ENCODE measurements at regions not wholly inside any gene's neighbourhood (a gene's known extent, or its start where the extent isn't known, plus 50 kb on each side); places are given as distances from the start of the nearest gene placed in this dataset.

- dilution Hi-C loops (cut with MboI; ENCODE audit: extremely low pct_ligation_motif_present, low sequenced_read_pairs): no loop called here
- BruUV-seq (replicated peaks): no TSS peak
- Histone ChIP-seq H3K79me2 (ENCODE audit: control insufficient read depth, insufficient read depth, low read length) (no peaks in the 10 kb centered on the region), H3K4me1 (ENCODE audit: control insufficient read depth, extremely low read depth, insufficient read depth, low read length) (peaks cover 29% of the 10 kb centered on the region), H3K9me1 (replicated peaks; ENCODE audit: control insufficient read depth, extremely low read depth, insufficient read depth, low read length) (no peaks in the 10 kb centered on the region), H3K9ac (replicated peaks; ENCODE audit: extremely low read depth, insufficient read depth, low read length) (no peak overlapping the region), H3K27me3 (ENCODE audit: control insufficient read depth in 2 of 2, insufficient read depth in 2 of 2, low read length in 2 of 2) (peaks cover 0 to 2% of the 10 kb centered on the region in 2 experiments), H4K20me1 (replicated peaks; ENCODE audit: control insufficient read depth, extremely low read depth, insufficient read depth, low read length) (no peaks in the 10 kb centered on the region), H3K9me3 (replicated peaks; ENCODE audit: control insufficient read depth, insufficient read depth, low read length) (no peaks in the 10 kb centered on the region), H3K36me3 (ENCODE audit: control insufficient read depth in 2 of 2, extremely low read depth in 1 of 2, insufficient read depth in 2 of 2, low read length in 2 of 2) (no peaks in the 10 kb centered on the region), H3K4me2 (ENCODE audit: insufficient read depth, low read length) (no peak overlapping the region), H3K27ac (ENCODE audit: insufficient read depth, low read depth, low read length) (no peak overlapping the region), H3K4me3 (replicated peaks in 1 of 3; ENCODE audit: insufficient read depth in 1 of 3, low read depth in 1 of 3, low read length in 3 of 3) (no peak overlapping the region), H2AFZ (ENCODE audit: low read depth, low read length) (no peak overlapping the region)
- intact Hi-C loops (cut with micrococcal nuclease): no loop called here
- FAIRE-seq (no peak), DNase-seq (ENCODE audit: low read depth, low spot score) (no peak)
- TF ChIP-seq POLR2AphosphoS5 (IDR thresholded peaks at IDR 0.05; ENCODE audit: insufficient read depth, low read depth, low read length) (no peak), GATA2 (IDR thresholded peaks at IDR 0.05; ENCODE audit: insufficient read depth, insufficient read length, low read depth, low read length) (no peak), EZH2 (IDR thresholded peaks at IDR 0.05; ENCODE audit: borderline replicate concordance, low read depth, low read length, severe bottlenecking) (no peak), MYC (IDR thresholded peaks at IDR 0.05; ENCODE audit: low read depth, low read length) (no peak), CTCF (IDR thresholded peaks at IDR 0.05; ENCODE audit: extremely low read depth in 1 of 2, insufficient read depth in 1 of 2, low read depth in 1 of 2, low read length in 2 of 2) (no peak), POLR2A (IDR thresholded peaks at IDR 0.05; ENCODE audit: low read depth, low read length) (no peak), JUN (IDR thresholded peaks at IDR 0.05; ENCODE audit: borderline replicate concordance, insufficient read depth, insufficient read length, low read depth) (no peak), MAX (IDR thresholded peaks at IDR 0.05; ENCODE audit: insufficient read depth, insufficient read length) (no peak), FOS (IDR thresholded peaks at IDR 0.05; ENCODE audit: borderline replicate concordance, insufficient read depth, low read length) (no peak)
- CTCF ChIA-PET: no interaction called here
- POLR2A ChIA-PET: no interaction called here
Measured at GRCh38 chr6:4611429-4612129, 164.6 kb upstream of the CDYL start.
